ENCODE measurements at regions not wholly inside any gene's neighbourhood (a gene's known extent, or its start where the extent isn't known, plus 50 kb on each side); places are given as distances from the start of the nearest gene placed in this dataset.

GRCh38 chr11:103548838-103549237, 439.6 kb downstream of the DYNC2H1 start:
- TF ChIP-seq GATA3 (IDR thresholded peaks at IDR 0.05; ENCODE audit: low read depth, low read length) (no peak), GATA2 (IDR thresholded peaks at IDR 0.05; ENCODE audit: low read depth, low read length) (no peak)

- no peak for TF ChIP-seq GATA2 (IDR thresholded peaks at IDR 0.05; ENCODE audit: low read depth, low read length)
- TF ChIP-seq GATA3 (IDR thresholded peaks at IDR 0.05; ENCODE audit: low read depth, low read length): no peak
Measured at GRCh38 chr11:103550811-103551210, 441.6 kb downstream of the DYNC2H1 start.

- TF ChIP-seq GATA3 (IDR thresholded peaks at IDR 0.05; ENCODE audit: low read depth, low read length): no peak
- TF ChIP-seq GATA2 (IDR thresholded peaks at IDR 0.05; ENCODE audit: low read depth, low read length): no peak
Measured at GRCh38 chr11:103552086-103552485, 442.9 kb downstream of the DYNC2H1 start.

GRCh38 chr11:103556171-103556570, 446.9 kb downstream of the DYNC2H1 start:
- TF ChIP-seq GATA3 (IDR thresholded peaks at IDR 0.05; ENCODE audit: low read depth, low read length): no peak
- no peak for TF ChIP-seq GATA2 (IDR thresholded peaks at IDR 0.05; ENCODE audit: low read depth, low read length)

- TF ChIP-seq GATA2 (IDR thresholded peaks at IDR 0.05; ENCODE audit: low read depth, low read length) (no peak), GATA3 (IDR thresholded peaks at IDR 0.05; ENCODE audit: low read depth, low read length) (no peak)
Measured at GRCh38 chr11:103566116-103566515, 456.9 kb downstream of the DYNC2H1 start.

GRCh38 chr11:103581760-103582159, 454.7 kb upstream of the DDI1 start:
- TF ChIP-seq GATA3 (IDR thresholded peaks at IDR 0.05; ENCODE audit: low read depth, low read length) (no peak), GATA2 (IDR thresholded peaks at IDR 0.05; ENCODE audit: low read depth, low read length) (no peak)

- no peak for TF ChIP-seq GATA2 (IDR thresholded peaks at IDR 0.05; ENCODE audit: low read depth, low read length)
- no peak for TF ChIP-seq GATA3 (IDR thresholded peaks at IDR 0.05; ENCODE audit: low read depth, low read length)
Measured at GRCh38 chr11:103582351-103582909, 454.0 kb upstream of the DDI1 start.

- no peak for TF ChIP-seq GATA2 (IDR thresholded peaks at IDR 0.05; ENCODE audit: low read depth, low read length)
Measured at GRCh38 chr11:103584021-103584420, 452.4 kb upstream of the DDI1 start.

GRCh38 chr11:103584720-103585119, 451.7 kb upstream of the DDI1 start:
- TF ChIP-seq GATA3 (IDR thresholded peaks at IDR 0.05; ENCODE audit: low read depth, low read length): no peak
- no peak for TF ChIP-seq GATA2 (IDR thresholded peaks at IDR 0.05; ENCODE audit: low read depth, low read length)

- no peak for TF ChIP-seq GATA2 (IDR thresholded peaks at IDR 0.05; ENCODE audit: low read depth, low read length)
Measured at GRCh38 chr11:103585401-103585800, 451.0 kb upstream of the DDI1 start.

- TF ChIP-seq GATA2 (IDR thresholded peaks at IDR 0.05; ENCODE audit: low read depth, low read length) (no peak), GATA3 (IDR thresholded peaks at IDR 0.05; ENCODE audit: low read depth, low read length) (no peak)
Measured at GRCh38 chr11:103585911-103586310, 450.5 kb upstream of the DDI1 start.

GRCh38 chr11:103586756-103587155, 449.7 kb upstream of the DDI1 start:
- TF ChIP-seq GATA2 (IDR thresholded peaks at IDR 0.05; ENCODE audit: low read depth, low read length): no peak
- TF ChIP-seq GATA3 (IDR thresholded peaks at IDR 0.05; ENCODE audit: low read depth, low read length): no peak

- TF ChIP-seq GATA3 (IDR thresholded peaks at IDR 0.05; ENCODE audit: low read depth, low read length): no peak
- TF ChIP-seq GATA2 (IDR thresholded peaks at IDR 0.05; ENCODE audit: low read depth, low read length): no peak
Measured at GRCh38 chr11:103587901-103588788, 448.3 kb upstream of the DDI1 start.

- no peak for TF ChIP-seq GATA3 (IDR thresholded peaks at IDR 0.05; ENCODE audit: low read depth, low read length)
- TF ChIP-seq GATA2 (IDR thresholded peaks at IDR 0.05; ENCODE audit: low read depth, low read length): no peak
Measured at GRCh38 chr11:103591554-103591953, 444.9 kb upstream of the DDI1 start.

GRCh38 chr11:103594283-103594682, 442.2 kb upstream of the DDI1 start:
- TF ChIP-seq GATA3 (IDR thresholded peaks at IDR 0.05; ENCODE audit: low read depth, low read length) (no peak), GATA2 (IDR thresholded peaks at IDR 0.05; ENCODE audit: low read depth, low read length) (no peak)
